ENCODE measurements at regions not wholly inside any gene's neighbourhood (a gene's known extent, or its start where the extent isn't known, plus 50 kb on each side); places are given as distances from the start of the nearest gene placed in this dataset.
"Not testable (repeated sequence)": the region's sequence is repeated elsewhere in the genome, so short reads cannot be mapped to it uniquely, and the experiment has no call there.

- H3K9me3 Mint-ChIP-seq = peaks cover 10 to 11% of the 10 kb centered on the region in 2 donors
- no peak for ATAC-seq
- no peak overlapping the region for H3K27ac Mint-ChIP-seq
Measured at GRCh38 chr14:40115583-40115982, 683.4 kb upstream of the FBXO33 start.

GRCh38 chr14:40113671-40114070, 681.4 kb upstream of the FBXO33 start:
- Mint-ChIP-seq H3K27ac (no peak overlapping the region), H3K4me3 (no peak overlapping the region), H3K4me1 (no peaks in the 10 kb centered on the region), H3K9me3 (peaks cover 17 to 18% of the 10 kb centered on the region in 2 donors), H3K27me3 (no peaks in the 10 kb centered on the region)
- ATAC-seq = no peak
- DNase-seq = no peak

More at GRCh38 chr14:40115583-40115982, 683.4 kb upstream of the FBXO33 start:
- H3K4me3 Mint-ChIP-seq = no peak overlapping the region
- H3K27me3 Mint-ChIP-seq = no peaks in the 10 kb centered on the region
- no peak for DNase-seq
- no peaks in the 10 kb centered on the region for H3K4me1 Mint-ChIP-seq

DNA sequence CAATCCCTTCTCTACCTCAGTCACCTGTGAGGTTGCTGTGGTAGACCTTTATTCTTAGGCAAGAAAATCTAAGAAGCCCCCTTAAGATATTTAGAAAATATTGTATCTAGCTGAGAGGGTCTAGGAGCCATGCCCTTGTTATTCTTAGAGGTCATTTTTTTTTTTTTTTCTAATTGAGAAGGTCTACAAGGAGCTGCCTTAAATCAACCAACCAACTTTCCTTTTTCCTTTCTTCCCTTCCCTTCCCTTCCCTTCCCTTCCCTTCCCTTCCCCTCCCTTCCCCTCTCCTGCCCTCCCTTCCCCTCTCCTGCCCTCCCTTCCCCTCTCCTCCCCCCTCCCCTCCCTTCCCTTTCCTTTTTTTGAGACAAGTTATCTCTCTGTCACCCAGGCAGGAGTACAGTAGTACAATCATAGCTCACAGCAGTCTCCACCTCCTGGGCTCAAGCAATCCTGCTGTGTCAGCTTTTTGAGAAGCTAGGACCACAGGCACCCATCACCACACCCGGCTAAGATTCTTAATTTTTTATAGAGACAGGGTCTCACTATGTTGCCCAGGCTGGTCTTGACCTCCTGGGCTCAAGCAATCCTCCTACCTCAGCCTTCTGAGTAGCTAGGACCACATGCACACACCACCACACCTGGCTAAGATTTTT, 668.4 kb upstream of the FBXO33 start:
- no peaks in the 10 kb centered on the region for H3K4me1 Mint-ChIP-seq
- DNase-seq = no peak
- no peak for ATAC-seq
- H3K4me3 Mint-ChIP-seq = no peak overlapping the region
- H3K27me3 Mint-ChIP-seq = no peaks in the 10 kb centered on the region
- peak overlapping the region in 1 of 2 donors; percentile 12 for H3K27ac Mint-ChIP-seq
- no peaks in the 10 kb centered on the region for H3K9me3 Mint-ChIP-seq

DNA sequence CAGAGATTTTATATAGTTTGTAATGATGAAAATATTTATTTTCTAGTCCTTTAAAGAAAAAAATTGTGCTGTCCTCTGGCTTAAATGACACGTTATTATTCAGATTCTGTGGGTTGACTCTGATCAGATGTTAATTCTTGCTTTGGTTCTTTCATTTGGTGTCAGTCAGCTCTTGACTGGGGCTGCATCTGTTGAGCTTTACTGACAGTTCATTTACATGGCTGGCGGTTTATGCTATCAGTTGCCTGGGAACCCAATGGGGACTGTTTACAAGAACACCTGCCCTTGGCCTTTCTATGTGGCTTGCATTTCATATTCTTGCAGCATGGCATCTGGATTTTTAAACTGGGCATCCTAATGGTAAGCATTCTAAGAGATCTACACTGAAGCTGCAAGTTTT, 667.1 kb upstream of the FBXO33 start:
- Mint-ChIP-seq H3K4me3 (no peak overlapping the region), H3K27me3 (no peaks in the 10 kb centered on the region), H3K27ac (no peak overlapping the region), H3K4me1 (no peaks in the 10 kb centered on the region), H3K9me3 (no peaks in the 10 kb centered on the region)
- DNase-seq = no peak
- ATAC-seq = no peak

DNA sequence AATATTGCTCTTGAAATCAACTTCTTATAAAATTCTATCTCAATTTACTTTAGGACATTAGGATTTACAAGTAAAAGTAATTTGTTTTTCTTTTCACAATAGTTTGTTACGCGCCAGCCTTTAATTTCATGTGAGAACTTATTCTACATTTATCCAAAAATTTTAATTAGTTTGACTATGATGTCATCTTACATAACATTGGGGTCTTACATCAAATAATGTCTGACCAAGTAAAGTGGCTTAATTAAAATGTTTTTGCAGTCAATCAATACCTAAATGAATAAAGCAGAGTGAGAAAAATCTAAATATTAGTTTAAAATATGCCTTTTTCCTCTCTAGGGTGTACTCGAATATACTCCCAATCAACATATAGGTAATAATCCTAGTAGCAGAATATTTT, 666.2 kb upstream of the FBXO33 start:
- ATAC-seq (no peak), DNase-seq (no peak)
- Mint-ChIP-seq H3K27me3 (no peaks in the 10 kb centered on the region), H3K4me3 (no peak overlapping the region), H3K4me1 (no peaks in the 10 kb centered on the region), H3K27ac (no peak overlapping the region), H3K9me3 (peaks cover 0 to 2% of the 10 kb centered on the region in 2 donors)

GRCh38 chr14:40096968-40097367, 664.7 kb upstream of the FBXO33 start:
- no peaks in the 10 kb centered on the region for H3K4me1 Mint-ChIP-seq
- no peak overlapping the region for H3K27ac Mint-ChIP-seq
- H3K4me3 Mint-ChIP-seq = no peak overlapping the region
- H3K9me3 Mint-ChIP-seq = peaks cover 0 to 12% of the 10 kb centered on the region in 2 donors
- H3K27me3 Mint-ChIP-seq = no peaks in the 10 kb centered on the region
- DNase-seq = no peak
- ATAC-seq = no peak

DNA sequence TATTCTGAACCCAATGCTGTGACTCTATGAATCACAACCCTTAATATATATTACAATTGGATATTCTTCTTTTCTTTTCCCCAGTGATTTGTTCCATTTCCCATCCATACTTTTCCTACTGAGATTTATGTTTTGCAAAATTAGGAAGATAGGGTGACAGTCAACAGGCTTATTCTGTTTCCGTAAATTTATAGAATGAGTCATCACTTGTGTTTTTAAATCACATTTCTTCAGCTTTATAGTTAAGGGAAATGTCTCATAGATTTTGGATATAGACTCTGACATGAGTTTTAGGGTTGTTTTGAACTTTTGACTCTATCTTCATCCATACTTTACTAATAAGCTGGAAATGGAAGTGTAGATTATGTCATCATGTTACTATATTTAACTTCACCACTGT, 661.6 kb upstream of the FBXO33 start:
- no peak for ATAC-seq
- Mint-ChIP-seq H3K27ac (no peak overlapping the region), H3K9me3 (peaks cover 4 to 25% of the 10 kb centered on the region in 2 donors), H3K4me1 (no peaks in the 10 kb centered on the region), H3K4me3 (no peak overlapping the region), H3K27me3 (no peaks in the 10 kb centered on the region)
- DNase-seq = no peak

DNA sequence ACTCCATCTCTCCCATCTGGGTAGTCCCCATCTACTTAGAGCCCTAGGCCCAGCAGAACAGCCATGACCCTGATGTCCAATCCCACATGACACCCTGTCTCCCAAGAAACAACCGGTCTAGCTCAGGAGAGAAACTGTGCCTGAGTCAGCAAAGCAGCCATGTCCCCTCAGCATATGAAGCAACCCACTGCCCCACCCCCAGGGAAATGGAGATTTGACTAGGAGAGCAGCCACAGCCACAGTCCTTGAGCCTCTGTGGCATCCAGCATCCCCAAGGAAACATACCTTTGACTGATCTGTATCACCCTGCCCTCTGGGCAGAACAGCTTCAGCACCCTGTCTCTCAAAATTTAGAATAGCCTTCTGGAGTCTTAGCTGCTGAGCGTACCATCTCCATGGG, 641.9 kb upstream of the FBXO33 start:
- H3K27ac Mint-ChIP-seq = no peak overlapping the region
- no peak for ATAC-seq
- no peak for DNase-seq
- no peaks in the 10 kb centered on the region for H3K4me1 Mint-ChIP-seq
- H3K27me3 Mint-ChIP-seq = no peaks in the 10 kb centered on the region
- no peak overlapping the region for H3K4me3 Mint-ChIP-seq
- H3K9me3 Mint-ChIP-seq = peaks cover 0 to 14% of the 10 kb centered on the region in 2 donors

DNA sequence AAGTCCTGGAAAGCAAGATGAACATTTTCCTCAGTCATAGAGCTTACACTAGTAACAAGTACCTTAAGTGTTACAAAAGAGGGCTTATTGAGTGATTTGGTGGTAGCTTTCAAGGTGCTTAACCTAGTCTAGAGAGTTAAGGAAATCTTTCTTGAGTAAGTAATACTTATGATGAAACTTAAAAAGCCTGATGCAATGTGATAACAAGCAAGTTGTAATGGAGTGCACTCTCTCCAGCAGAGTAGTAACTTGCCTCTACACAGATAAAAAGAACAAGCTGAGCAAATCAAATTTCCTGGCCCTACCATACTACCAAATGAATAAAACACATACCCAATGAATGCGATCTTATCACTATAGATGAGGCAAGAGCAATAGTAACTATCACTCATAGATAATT, 639.9 kb upstream of the FBXO33 start:
- Mint-ChIP-seq H3K9me3 (peaks cover 0 to 18% of the 10 kb centered on the region in 2 donors), H3K4me3 (no peak overlapping the region), H3K4me1 (no peaks in the 10 kb centered on the region), H3K27ac (no peak overlapping the region), H3K27me3 (no peaks in the 10 kb centered on the region)
- no peak for DNase-seq
- no peak for ATAC-seq

- H3K27ac Mint-ChIP-seq = no peak overlapping the region
- ATAC-seq (no peak), DNase-seq (no peak)
- H3K4me3 Mint-ChIP-seq = no peak overlapping the region
- H3K4me1 Mint-ChIP-seq = no peaks in the 10 kb centered on the region
- no peaks in the 10 kb centered on the region for H3K27me3 Mint-ChIP-seq
- peaks cover 0 to 13% of the 10 kb centered on the region in 2 donors for H3K9me3 Mint-ChIP-seq
Measured at GRCh38 chr14:40058901-40059897, 627.0 kb upstream of the FBXO33 start.

- Mint-ChIP-seq H3K4me3 (no peak overlapping the region), H3K9me3 (no peaks in the 10 kb centered on the region), H3K27me3 (no peaks in the 10 kb centered on the region), H3K27ac (no peak overlapping the region), H3K4me1 (no peaks in the 10 kb centered on the region)
- DNase-seq = no peak
- no peak for ATAC-seq
Measured at GRCh38 chr14:40053416-40053815, 621.2 kb upstream of the FBXO33 start.

- no peaks in the 10 kb centered on the region for H3K4me1 Mint-ChIP-seq
- peaks cover 0 to 9% of the 10 kb centered on the region in 2 donors for H3K9me3 Mint-ChIP-seq
- no peak overlapping the region for H3K27ac Mint-ChIP-seq
- H3K4me3 Mint-ChIP-seq = no peak overlapping the region
- no peak for DNase-seq
- no peak for ATAC-seq
- H3K27me3 Mint-ChIP-seq = no peaks in the 10 kb centered on the region
Measured at GRCh38 chr14:40028991-40029390, 596.8 kb upstream of the FBXO33 start.

DNA sequence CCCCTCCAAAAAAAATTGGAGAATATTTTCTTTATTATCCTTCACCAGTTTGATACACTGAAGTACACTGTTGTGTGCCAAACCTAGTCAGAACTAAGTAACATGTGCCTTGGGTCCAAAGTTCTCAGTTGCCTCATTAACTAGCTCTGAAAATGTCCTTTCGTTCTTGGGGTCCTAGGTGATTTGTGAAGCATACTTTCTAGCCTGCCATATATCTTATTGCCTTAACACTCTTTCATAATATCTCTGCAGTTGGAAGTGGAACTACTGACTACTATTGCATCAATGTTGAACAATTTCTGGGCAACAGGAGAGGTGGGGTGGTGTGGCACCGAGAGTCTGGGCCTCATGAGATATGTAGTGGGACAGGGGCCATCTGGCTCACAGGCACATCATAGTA, 592.9 kb upstream of the FBXO33 start:
- DNase-seq = no peak
- Mint-ChIP-seq H3K27me3 (no peaks in the 10 kb centered on the region), H3K4me3 (no peak overlapping the region), H3K9me3 (peaks cover 0 to 7% of the 10 kb centered on the region in 2 donors), H3K27ac (no peak overlapping the region), H3K4me1 (no peaks in the 10 kb centered on the region)
- no peak for ATAC-seq

- no peak for DNase-seq
- Mint-ChIP-seq H3K4me3 (no peak overlapping the region), H3K27ac (no peak overlapping the region), H3K4me1 (no peaks in the 10 kb centered on the region), H3K27me3 (no peaks in the 10 kb centered on the region), H3K9me3 (peaks cover 4 to 12% of the 10 kb centered on the region in 2 donors)
- no peak for ATAC-seq
Measured at GRCh38 chr14:40010961-40011360, 578.7 kb upstream of the FBXO33 start.

- H3K4me1 Mint-ChIP-seq = no peaks in the 10 kb centered on the region
Measured at GRCh38 chr14:40009771-40010170, 577.5 kb upstream of the FBXO33 start.

GRCh38 chr14:40008345-40008744, 576.1 kb upstream of the FBXO33 start:
- ATAC-seq, H3K4me3 Mint-ChIP-seq, DNase-seq: not testable (repeated sequence)

More at GRCh38 chr14:40009771-40010170, 577.5 kb upstream of the FBXO33 start:
- Mint-ChIP-seq H3K4me3 (no peak overlapping the region), H3K27ac (peak overlapping the region in 1 of 2 donors; percentile 19), H3K27me3 (no peaks in the 10 kb centered on the region), H3K9me3 (peaks cover 4 to 12% of the 10 kb centered on the region in 2 donors)
- DNase-seq (no peak), ATAC-seq (no peak)

More at GRCh38 chr14:40008345-40008744, 576.1 kb upstream of the FBXO33 start:
- H3K9me3 Mint-ChIP-seq = peaks cover 4 to 12% of the 10 kb centered on the region in 2 donors
- H3K27me3 Mint-ChIP-seq, H3K4me1 Mint-ChIP-seq, H3K27ac Mint-ChIP-seq: not testable (repeated sequence)

Data from stimulated activated naive CD8-positive, alpha-beta T cell treated with anti-CD3 and anti-CD28 coated beads, Interleukin-15, amount 100 ng/mL, for 72 hours (primary cell).